Coronary artery (tissue), 2 donors: ENCODE measurements at regions not wholly inside any gene's neighbourhood (a gene's known extent, or its start where the extent isn't known, plus 50 kb on each side); places are given as distances from the start of the nearest gene placed in this dataset.

Experiments
- DNase-seq: peaks from one replicate; pipeline ENCODE4 v3.0.0-alpha.2; 2017; ENCODE audit warnings: low spot score
- H3K27ac ChIP-seq, 2 donors: fragments of 200-600 bp; sonication (generic); one replicate each; pipeline ENCODE4 v1.5.1; 2016 to 2019
- H3K4me3 ChIP-seq: fragments of 200-600 bp; sonication (generic); 2 replicates; pipeline ENCODE4 v1.5.1; 2016; ENCODE audit warnings: mild to moderate bottlenecking, moderate library complexity
- TF ChIP-seq, protein P1 (sequence below): fragments of 200-600 bp; sonication (generic); IDR thresholded peaks from one replicate; pipeline ENCODE4 v1.5.1; 2019; ENCODE audit warnings: antibody characterized with exemption

DNA sequence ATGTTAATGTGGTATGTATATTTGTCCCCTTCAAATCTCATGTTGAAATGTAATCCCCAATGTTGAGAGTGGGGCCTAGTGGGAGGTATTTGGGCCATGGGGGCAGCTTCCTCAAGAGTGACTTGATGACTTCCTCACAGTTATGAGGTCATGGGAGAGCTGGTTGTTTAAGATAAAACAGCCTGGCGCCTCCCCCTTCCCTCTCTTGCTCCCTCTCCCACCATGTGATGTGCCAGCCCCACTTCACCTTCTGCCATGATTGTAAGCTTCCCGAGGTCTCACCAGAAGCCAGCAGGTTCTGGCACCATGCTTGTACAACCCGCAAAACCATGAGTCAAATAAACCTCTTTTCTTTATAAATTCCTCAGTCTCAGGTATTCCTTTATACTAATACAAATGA, 258.3 kb upstream of the POU3F3 start:
- TF ChIP-seq, protein P1, sequence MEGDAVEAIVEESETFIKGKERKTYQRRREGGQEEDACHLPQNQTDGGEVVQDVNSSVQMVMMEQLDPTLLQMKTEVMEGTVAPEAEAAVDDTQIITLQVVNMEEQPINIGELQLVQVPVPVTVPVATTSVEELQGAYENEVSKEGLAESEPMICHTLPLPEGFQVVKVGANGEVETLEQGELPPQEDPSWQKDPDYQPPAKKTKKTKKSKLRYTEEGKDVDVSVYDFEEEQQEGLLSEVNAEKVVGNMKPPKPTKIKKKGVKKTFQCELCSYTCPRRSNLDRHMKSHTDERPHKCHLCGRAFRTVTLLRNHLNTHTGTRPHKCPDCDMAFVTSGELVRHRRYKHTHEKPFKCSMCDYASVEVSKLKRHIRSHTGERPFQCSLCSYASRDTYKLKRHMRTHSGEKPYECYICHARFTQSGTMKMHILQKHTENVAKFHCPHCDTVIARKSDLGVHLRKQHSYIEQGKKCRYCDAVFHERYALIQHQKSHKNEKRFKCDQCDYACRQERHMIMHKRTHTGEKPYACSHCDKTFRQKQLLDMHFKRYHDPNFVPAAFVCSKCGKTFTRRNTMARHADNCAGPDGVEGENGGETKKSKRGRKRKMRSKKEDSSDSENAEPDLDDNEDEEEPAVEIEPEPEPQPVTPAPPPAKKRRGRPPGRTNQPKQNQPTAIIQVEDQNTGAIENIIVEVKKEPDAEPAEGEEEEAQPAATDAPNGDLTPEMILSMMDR, result no peak
- Histone ChIP-seq H3K4me3 (no peak overlapping the region), H3K27ac (no peak overlapping the region)
- DNase-seq, result no peak

DNA sequence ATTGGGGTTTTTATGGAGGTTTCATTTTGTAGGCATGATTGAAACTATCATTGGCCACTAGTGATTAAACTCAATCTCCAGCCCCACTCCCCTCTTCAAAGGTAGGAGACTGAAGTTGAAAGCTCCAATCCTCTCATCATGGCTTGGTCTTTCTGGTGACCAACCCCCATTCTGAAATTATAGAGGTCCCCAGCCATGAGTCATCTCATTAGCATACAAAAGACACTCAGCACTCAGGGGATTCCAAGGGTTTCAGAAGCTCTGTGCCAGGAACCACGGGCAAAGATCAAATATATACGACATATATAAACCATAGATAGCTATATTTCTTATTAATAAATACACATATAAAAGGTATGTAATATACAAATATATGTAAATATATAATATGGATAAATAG, 256.0 kb upstream of the POU3F3 start:
- Histone ChIP-seq H3K4me3 (no peak overlapping the region), H3K27ac (no peak overlapping the region)
- TF ChIP-seq, protein P1, result no peak
- DNase-seq, result no peak

DNA sequence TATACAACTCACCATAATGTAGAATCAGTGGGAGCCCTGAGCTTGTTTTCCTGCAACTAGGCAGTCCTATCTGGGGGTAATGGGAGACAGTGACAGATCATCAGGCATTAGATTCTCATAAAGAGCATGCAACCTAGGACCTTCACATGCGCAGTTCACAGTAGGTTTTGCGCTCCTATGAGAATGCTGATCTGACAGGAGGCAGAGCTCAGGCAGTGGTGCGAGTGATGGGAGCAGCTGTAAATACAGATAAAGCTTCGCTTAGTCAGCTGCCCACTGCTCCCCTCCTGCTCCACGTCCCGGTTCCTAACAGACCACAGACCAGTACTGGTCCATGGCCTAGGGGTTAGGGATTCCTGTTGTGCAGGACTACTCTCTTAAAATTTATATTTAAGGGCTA, 255.3 kb upstream of the POU3F3 start:
- no peak for DNase-seq
- Histone ChIP-seq H3K4me3 (no peak overlapping the region), H3K27ac (no peak overlapping the region)
- TF ChIP-seq, protein P1, result no peak

DNA sequence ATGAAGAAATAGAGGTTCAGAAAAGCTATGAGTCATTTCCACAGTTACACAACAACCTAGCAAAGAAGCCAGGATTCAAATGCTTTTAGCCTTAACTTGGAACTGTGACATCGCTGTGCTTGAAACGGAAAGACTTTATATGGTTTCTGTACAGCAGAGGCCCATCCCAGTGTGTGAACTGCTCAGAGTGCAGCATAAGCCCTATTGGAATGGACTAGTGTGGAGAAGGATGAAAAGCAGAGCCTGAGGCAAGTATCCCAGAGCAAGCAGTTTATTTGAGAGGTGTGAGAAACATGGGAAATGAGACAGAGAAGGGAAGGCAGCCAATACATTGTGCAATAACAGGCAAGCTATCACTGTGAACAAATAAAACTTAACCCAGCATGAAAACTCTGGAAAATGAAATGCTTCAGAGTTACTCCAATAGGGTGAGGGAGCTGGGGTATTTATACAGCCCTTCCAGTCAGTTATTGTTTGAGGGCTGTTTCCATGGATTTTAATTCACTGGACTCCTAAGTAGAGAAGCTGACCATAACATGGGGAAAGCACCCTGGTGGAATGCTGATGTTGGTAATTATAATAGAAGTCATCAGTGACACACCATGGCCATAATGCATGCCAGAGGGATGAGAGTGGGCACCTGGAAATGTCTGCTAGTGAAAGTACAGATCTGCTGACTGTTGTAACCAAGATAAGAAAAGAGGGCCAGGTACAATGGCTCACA, 254.0 kb upstream of the POU3F3 start:
- TF ChIP-seq, protein P1, result no peak
- DNase-seq, result no peak
- Histone ChIP-seq H3K4me3 (no peak overlapping the region), H3K27ac (no peak overlapping the region)

DNA sequence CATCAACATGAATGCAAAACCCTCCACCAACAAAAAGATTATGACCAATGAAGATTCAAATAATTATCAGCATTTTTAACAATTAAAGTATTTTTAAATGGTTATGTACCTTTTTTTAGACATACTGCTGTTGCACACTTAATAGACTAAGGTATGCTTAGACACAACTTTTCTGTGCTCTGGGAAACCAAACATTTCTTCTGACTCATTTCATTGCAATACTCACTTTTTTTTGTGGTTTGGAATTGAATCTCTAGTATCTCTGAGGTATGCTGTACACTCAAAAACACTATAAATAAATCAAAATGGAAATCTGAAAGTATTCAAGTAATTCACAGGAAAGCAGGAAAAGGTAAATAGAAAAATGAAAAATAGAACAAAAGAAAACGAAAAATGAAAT, 247.9 kb upstream of the POU3F3 start:
- DNase-seq, result no peak
- H3K4me3 ChIP-seq, result no peak overlapping the region
- TF ChIP-seq, protein P1, result no peak
- no peak overlapping the region for H3K27ac ChIP-seq

DNA sequence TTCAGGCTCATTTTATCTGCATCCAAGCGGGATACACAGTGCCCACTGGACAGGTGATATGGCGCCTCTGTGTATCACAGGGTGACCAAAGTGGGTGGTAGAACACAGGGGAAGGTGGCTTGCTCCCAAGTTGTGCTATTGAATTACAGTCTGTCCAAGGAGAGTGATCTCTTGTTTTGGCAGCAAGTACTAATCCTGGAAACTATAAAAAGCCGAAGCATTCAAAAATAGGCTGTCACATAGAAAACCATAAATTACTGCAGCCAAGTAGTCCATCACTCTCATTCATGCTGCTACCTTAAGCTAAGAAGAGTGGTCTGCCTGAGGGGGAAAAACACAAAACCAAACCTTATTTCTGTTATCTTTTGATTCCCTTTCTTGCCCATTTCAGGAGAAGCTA, 237.1 kb upstream of the POU3F3 start:
- Histone ChIP-seq H3K4me3 (no peak overlapping the region), H3K27ac (no peak overlapping the region)
- TF ChIP-seq, protein P1, result no peak
- DNase-seq, result no peak

DNA sequence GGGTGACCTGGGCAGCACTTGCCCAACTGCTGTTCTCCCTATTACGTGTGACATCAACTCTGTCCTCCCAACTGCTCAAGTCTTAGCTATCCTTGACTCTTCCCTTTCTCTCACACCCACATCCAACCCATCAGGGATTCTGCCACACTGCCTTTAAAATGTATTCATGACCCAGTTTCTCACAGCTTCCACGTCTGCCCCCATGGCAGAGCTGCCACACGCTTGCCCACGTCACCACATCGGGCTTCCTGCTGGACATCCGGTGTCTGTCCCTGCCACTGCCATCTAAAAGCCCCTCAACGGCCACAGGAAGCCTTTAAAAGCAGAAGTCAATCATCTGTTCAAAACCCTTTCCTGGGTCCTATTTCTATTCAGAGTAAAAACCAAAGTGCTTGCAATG, 233.1 kb upstream of the POU3F3 start:
- DNase-seq, result no peak
- H3K27ac ChIP-seq, result no peak overlapping the region
- H3K4me3 ChIP-seq, result no peak overlapping the region
- TF ChIP-seq, protein P1, result no peak
